WTC11 (cell line): ENCODE measurements at regions not wholly inside any gene's neighbourhood (a gene's known extent, or its start where the extent isn't known, plus 50 kb on each side); places are given as distances from the start of the nearest gene placed in this dataset.

Experiments used
- CTCF ChIP-seq: fragments of 200-600 bp; IDR thresholded peaks from 2 replicates; pipeline ENCODE4 v1.8.0; 2022; ENCODE audit warnings: antibody characterized with exemption
- HMGXB4 ChIP-seq: sonication (generic); formaldehyde crosslinking; IDR thresholded peaks from 2 replicates; pipeline ENCODE4 v1.8.1; 2023; ENCODE audit warnings: mild to moderate bottlenecking, moderate library complexity, missing genetic modification reagents
- MXD4 ChIP-seq: fragments of 250-450 bp; sonication (Bioruptor Pico); IDR thresholded peaks from 2 replicates; pipeline ENCODE4 v1.8.0; 2021; ENCODE audit warnings: mild to moderate bottlenecking, moderate library complexity, borderline replicate concordance
- NR2C2 ChIP-seq: sonication (generic); formaldehyde crosslinking; IDR thresholded peaks from 2 replicates; pipeline ENCODE4 v1.8.0; 2022; ENCODE audit warnings: mild to moderate bottlenecking, missing genetic modification reagents
- USF1 ChIP-seq: sonication (generic); formaldehyde crosslinking; IDR thresholded peaks from 2 replicates; pipeline ENCODE4 v1.8.0; 2022; ENCODE audit warnings: mild to moderate bottlenecking, missing genetic modification reagents

GRCh38 chr12:91551242-91551641 is 368.6 kb upstream of the DCN start:
- TF ChIP-seq CTCF (no peak), USF1 (no peak), HMGXB4 (CRISPR knock-in tag) (no peak), MXD4 (CRISPR knock-in tag) (no peak), NR2C2 (CRISPR knock-in tag) (no peak)
